Astrocyte of the spinal cord (primary cell): ENCODE measurements at regions not wholly inside any gene's neighbourhood (a gene's known extent, or its start where the extent isn't known, plus 50 kb on each side); places are given as distances from the start of the nearest gene placed in this dataset.

Experiments
- DNase-seq: peaks from one replicate; pipeline ENCODE4 v3.0.0; 2011; ENCODE audit warnings: low read depth, low spot score
- H3K4me3 ChIP-seq: 2 replicates; pipeline ENCODE4 v1.5.1; 2011; ENCODE audit warnings: low read depth, mild to moderate bottlenecking, low read length, moderate library complexity
- CTCF ChIP-seq: IDR thresholded peaks from 2 replicates; pipeline ENCODE4 v1.5.1; 2012; ENCODE audit warnings: low read depth, mild to moderate bottlenecking, low read length, inconsistent platforms
- in situ Hi-C: cut with HindIII; loops from 2 replicates; pipeline ENCODE4 v1.10.0; 2017; ENCODE audit warnings: low sequenced_read_pairs

GRCh38 chr1:57860325-57860724 is 436.5 kb upstream of the DAB1 start:
- DNase-seq = no peak
- in situ Hi-C loops = no loop called here
- no peak overlapping the region for H3K4me3 ChIP-seq
- TF ChIP-seq CTCF = no peak

GRCh38 chr1:57858740-57859139 is 434.9 kb upstream of the DAB1 start:
- in situ Hi-C loops = no loop called here
- TF ChIP-seq CTCF = no peak
- no peak overlapping the region for H3K4me3 ChIP-seq
- DNase-seq = no peak

GRCh38 chr1:57857809-57858208 is 433.9 kb upstream of the DAB1 start:
- peak; percentile 35 for DNase-seq
- TF ChIP-seq CTCF = no peak
- in situ Hi-C loops = no loop called here
- H3K4me3 ChIP-seq = no peak overlapping the region

GRCh38 chr1:57854436-57854835 is 430.6 kb upstream of the DAB1 start:
- in situ Hi-C loops = no loop called here
- no peak for TF ChIP-seq CTCF
- H3K4me3 ChIP-seq = no peak overlapping the region
- DNase-seq = no peak

GRCh38 chr1:57850176-57850940 is 426.5 kb upstream of the DAB1 start:
- DNase-seq = no peak
- TF ChIP-seq CTCF = no peak
- in situ Hi-C loops = no loop called here
- H3K4me3 ChIP-seq = no peak overlapping the region

- TF ChIP-seq CTCF = no peak
- DNase-seq = peak; percentile 66
- in situ Hi-C loops = no loop called here
- H3K4me3 ChIP-seq = no peak overlapping the region
Measured at GRCh38 chr1:57848406-57848805, 424.5 kb upstream of the DAB1 start.

- peak; percentile 45 for DNase-seq
- H3K4me3 ChIP-seq = no peak overlapping the region
- in situ Hi-C loops = no loop called here
- TF ChIP-seq CTCF = no peak
Measured at GRCh38 chr1:57845041-57845440, 421.2 kb upstream of the DAB1 start.
